Type B pancreatic cell (in vitro differentiated cells): ENCODE measurements at regions not wholly inside any gene's neighbourhood (a gene's known extent, or its start where the extent isn't known, plus 50 kb on each side); places are given as distances from the start of the nearest gene placed in this dataset.

Experiments used
- DNase-seq: peaks from one replicate; pipeline ENCODE4 v3.0.0; 2021; ENCODE audit warnings: mixed read lengths; ENCODE audit not compliant: unreplicated experiment; ENCODE audit errors: extremely low spot score
- H3K27ac Mint-ChIP-seq: 2 replicates; pipeline ENCODE4 v1.8.0; 2021; ENCODE audit warnings: mild to moderate bottlenecking, mixed read lengths
- H3K27me3 Mint-ChIP-seq: 2 replicates; pipeline ENCODE4 v1.8.0; 2021; ENCODE audit warnings: mixed read lengths
- H3K36me3 Mint-ChIP-seq: 2 replicates; pipeline ENCODE4 v1.8.0; 2021; ENCODE audit warnings: mixed read lengths
- H3K4me1 Mint-ChIP-seq: one replicate; pipeline ENCODE4 v1.8.0; 2021; ENCODE audit warnings: mixed read lengths; ENCODE audit not compliant: unreplicated experiment
- H3K4me3 Mint-ChIP-seq: 2 replicates; pipeline ENCODE4 v1.8.0; 2021; ENCODE audit warnings: mild to moderate bottlenecking, mixed read lengths
- H3K9me3 Mint-ChIP-seq: 2 replicates; pipeline ENCODE4 v1.8.0; 2021; ENCODE audit warnings: mixed read lengths
- CTCF ChIP-seq: fragments of 200-600 bp; sonication (generic); conservative IDR thresholded peaks from 2 replicates; pipeline ENCODE4 v1.5.0; 2021; ENCODE audit warnings: antibody characterized with exemption, mild to moderate bottlenecking

DNA sequence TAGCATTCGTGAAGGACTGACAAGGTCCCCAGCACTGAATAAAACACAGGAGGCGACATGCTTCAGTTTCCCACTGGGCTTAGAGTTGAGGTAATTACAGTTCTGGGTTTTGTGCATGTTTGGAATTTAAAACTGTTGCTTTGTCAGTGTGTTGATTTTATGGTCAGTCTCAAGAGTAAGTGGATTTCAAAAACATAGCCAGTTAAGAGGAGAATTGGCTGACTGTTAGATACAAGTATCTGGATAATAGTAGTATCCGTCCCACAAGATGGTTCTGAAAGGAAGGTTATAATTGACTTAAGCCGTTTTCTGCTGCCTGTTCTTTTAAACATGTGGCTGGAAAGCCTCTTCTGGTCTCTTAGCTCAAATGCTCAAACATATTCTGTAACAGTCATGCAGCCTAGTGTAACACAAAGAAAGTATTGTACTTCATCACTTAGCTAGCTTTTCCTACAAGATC, 170.9 kb downstream of the POLR1F start:
- DNase-seq: no peak
- no peak overlapping the region for H3K4me3 Mint-ChIP-seq
- no peaks in the 10 kb centered on the region for H3K9me3 Mint-ChIP-seq
- peaks cover 9% of the 10 kb centered on the region for H3K4me1 Mint-ChIP-seq
- no peak for TF ChIP-seq CTCF
- H3K36me3 Mint-ChIP-seq: no peaks in the 10 kb centered on the region
- no peak overlapping the region for H3K27ac Mint-ChIP-seq
- H3K27me3 Mint-ChIP-seq: no peaks in the 10 kb centered on the region

DNA sequence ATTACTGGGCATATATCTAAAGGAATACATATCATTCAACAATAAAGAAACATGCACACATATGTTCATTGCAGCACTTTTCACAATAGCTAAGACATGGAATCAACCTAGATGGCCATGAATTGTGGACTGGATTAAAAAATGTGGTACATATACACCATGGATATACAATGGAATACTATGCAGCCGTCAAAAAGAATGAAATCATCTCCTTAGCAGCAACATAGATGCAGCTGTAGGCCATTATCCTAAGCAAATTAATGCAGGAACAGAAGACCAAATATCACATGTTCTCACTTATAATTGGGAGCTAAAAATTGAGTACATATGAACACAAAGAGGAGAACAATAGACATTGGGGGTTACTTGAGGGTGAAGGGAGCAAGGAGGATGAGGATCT, 175.6 kb downstream of the POLR1F start:
- H3K9me3 Mint-ChIP-seq: no peaks in the 10 kb centered on the region
- no peaks in the 10 kb centered on the region for H3K36me3 Mint-ChIP-seq
- H3K27ac Mint-ChIP-seq: no peak overlapping the region
- H3K4me1 Mint-ChIP-seq: peaks cover 8% of the 10 kb centered on the region
- no peaks in the 10 kb centered on the region for H3K27me3 Mint-ChIP-seq
- TF ChIP-seq CTCF: no peak
- DNase-seq: no peak
- H3K4me3 Mint-ChIP-seq: no peak overlapping the region

GRCh38 chr7:19530852-19531251, 178.0 kb downstream of the POLR1F start:
- H3K36me3 Mint-ChIP-seq: no peaks in the 10 kb centered on the region
- DNase-seq: no peak
- peaks cover 4% of the 10 kb centered on the region for H3K4me1 Mint-ChIP-seq
- no peaks in the 10 kb centered on the region for H3K9me3 Mint-ChIP-seq
- H3K27me3 Mint-ChIP-seq: no peaks in the 10 kb centered on the region
- no peak for TF ChIP-seq CTCF
- H3K27ac Mint-ChIP-seq: no peak overlapping the region
- no peak overlapping the region for H3K4me3 Mint-ChIP-seq

GRCh38 chr7:19530261-19530660, 178.6 kb downstream of the POLR1F start:
- Mint-ChIP-seq H3K4me3 (no peak overlapping the region), H3K27ac (no peak overlapping the region), H3K36me3 (no peaks in the 10 kb centered on the region), H3K9me3 (no peaks in the 10 kb centered on the region), H3K4me1 (peaks cover 4% of the 10 kb centered on the region), H3K27me3 (no peaks in the 10 kb centered on the region)
- no peak for TF ChIP-seq CTCF
- DNase-seq: no peak

- Mint-ChIP-seq H3K4me3 (no peak overlapping the region), H3K27me3 (no peaks in the 10 kb centered on the region), H3K9me3 (no peaks in the 10 kb centered on the region), H3K4me1 (peaks cover 4% of the 10 kb centered on the region), H3K27ac (no peak overlapping the region), H3K36me3 (no peaks in the 10 kb centered on the region)
- no peak for DNase-seq
- TF ChIP-seq CTCF: no peak
Observed at GRCh38 chr7:19526639-19527038, 182.2 kb downstream of the POLR1F start.

GRCh38 chr7:19522486-19522885, 186.4 kb downstream of the POLR1F start:
- H3K9me3 Mint-ChIP-seq: peaks cover 5% of the 10 kb centered on the region
- no peak overlapping the region for H3K27ac Mint-ChIP-seq
- TF ChIP-seq CTCF: no peak
- H3K4me1 Mint-ChIP-seq: peaks cover 10% of the 10 kb centered on the region
- no peaks in the 10 kb centered on the region for H3K36me3 Mint-ChIP-seq
- H3K27me3 Mint-ChIP-seq: no peaks in the 10 kb centered on the region
- H3K4me3 Mint-ChIP-seq: no peak overlapping the region
- DNase-seq: no peak
